22Rv1 (cell line): ENCODE measurements at regions not wholly inside any gene's neighbourhood (a gene's known extent, or its start where the extent isn't known, plus 50 kb on each side); places are given as distances from the start of the nearest gene placed in this dataset.

Source experiments
- CTCF ChIP-seq: fragments of 450-650 bp; IDR thresholded peaks from 2 replicates; pipeline ENCODE4 v1.5.1; 2017; ENCODE audit warnings: mild to moderate bottlenecking
- ZFX ChIP-seq: fragments of 450-650 bp; IDR thresholded peaks from 2 replicates; pipeline ENCODE4 v1.6.1; 2017; ENCODE audit warnings: antibody characterized with exemption, borderline replicate concordance

- TF ChIP-seq CTCF (no peak), ZFX (no peak)
Measured at GRCh38 chr5:15363601-15364000, 136.4 kb upstream of the FBXL7 start.
